Muscle layer of duodenum (tissue), 2 donors: ENCODE measurements at regions not wholly inside any gene's neighbourhood (a gene's known extent, or its start where the extent isn't known, plus 50 kb on each side); places are given as distances from the start of the nearest gene placed in this dataset.

Experiments
- H3K27ac ChIP-seq: one replicate; pipeline ENCODE4 v1.7.0; 2013; ENCODE audit warnings: mild to moderate bottlenecking, low read length
- H3K27me3 ChIP-seq: one replicate; pipeline ENCODE4 v1.7.0; 2013; ENCODE audit warnings: low read depth, mild to moderate bottlenecking, control low read depth, low read length
- H3K36me3 ChIP-seq, 2 donors: one replicate each; pipeline ENCODE4 v1.7.0; 2013; ENCODE audit warnings: low read length in 2 of 2, control low read depth in 1 of 2, mild to moderate bottlenecking in 1 of 2; ENCODE audit not compliant: insufficient read depth in 2 of 2, control insufficient read depth in 1 of 2
- H3K4me1 ChIP-seq, 2 donors: one replicate each; pipeline ENCODE4 v1.7.0; 2013; ENCODE audit warnings: low read length in 2 of 2, mild to moderate bottlenecking in 2 of 2, control low read depth in 1 of 2, moderate library complexity in 1 of 2; ENCODE audit not compliant: insufficient read depth in 2 of 2, control insufficient read depth in 1 of 2
- H3K4me3 ChIP-seq, 2 donors: one replicate each; pipeline ENCODE4 v1.7.0; 2013; ENCODE audit warnings: low read length in 2 of 2, low read depth in 1 of 2, mild to moderate bottlenecking in 1 of 2
- H3K9me3 ChIP-seq, 2 donors: one replicate each; pipeline ENCODE4 v1.7.0; 2013; ENCODE audit warnings: low read length in 2 of 2, control low read depth in 1 of 2, mild to moderate bottlenecking in 1 of 2; ENCODE audit not compliant: control insufficient read depth in 1 of 2
- donor health status: healthy.

DNA sequence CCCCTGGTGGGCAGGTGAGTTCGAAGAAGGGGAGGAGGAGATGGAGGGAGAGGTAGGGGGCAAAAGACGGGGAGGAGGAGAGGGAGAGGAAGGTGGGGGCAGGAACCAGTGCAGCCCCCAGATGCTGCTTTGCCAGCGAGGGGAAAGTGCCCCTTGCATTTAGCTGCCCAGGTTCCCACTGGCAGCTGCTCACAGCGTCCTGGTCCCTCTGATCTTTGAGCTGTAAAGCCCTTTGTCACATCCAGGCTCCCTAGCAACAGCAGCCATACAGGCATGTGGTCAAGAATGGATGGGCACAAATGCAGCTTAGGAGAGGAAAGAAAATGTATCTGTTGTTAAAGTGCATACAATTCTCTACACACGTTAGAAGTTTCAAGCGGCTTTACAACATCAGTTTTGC, 160.9 kb downstream of the CD83 start:
- no peaks in the 10 kb centered on the region for H3K27me3 ChIP-seq

DNA sequence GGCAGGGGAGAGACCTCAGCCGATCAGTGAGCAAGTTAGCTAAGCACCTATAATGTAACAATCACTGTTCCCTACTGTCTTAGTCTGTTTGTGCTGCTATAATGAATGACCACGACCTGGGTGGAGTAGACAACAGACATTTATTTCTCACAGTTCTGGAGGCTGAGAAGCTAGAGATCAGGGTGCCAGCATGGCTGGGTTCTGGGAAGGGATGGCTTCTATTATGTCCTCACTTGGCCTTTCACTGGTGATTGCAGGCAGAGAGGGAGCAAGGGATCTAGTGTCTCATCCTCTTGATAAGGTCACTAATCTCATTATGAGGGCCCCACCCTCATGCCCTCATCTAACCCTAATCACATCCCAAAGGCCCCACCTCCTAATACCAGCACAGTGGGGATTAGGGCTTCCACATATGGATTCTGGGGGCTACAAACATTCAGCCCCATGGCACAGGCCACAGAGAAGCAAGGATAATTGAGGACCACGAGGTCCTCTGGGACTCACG, 162.5 kb downstream of the CD83 start:
- peaks cover 0 to 8% of the 10 kb centered on the region in 2 donors for H3K9me3 ChIP-seq
- no peak overlapping the region for H3K27ac ChIP-seq
- H3K36me3 ChIP-seq, result no peaks in the 10 kb centered on the region
- peaks cover 0 to 14% of the 10 kb centered on the region in 2 donors for H3K4me1 ChIP-seq
- H3K27me3 ChIP-seq, result no peaks in the 10 kb centered on the region
- H3K4me3 ChIP-seq, result no peak overlapping the region

More for the DNA sequence above, 160.9 kb downstream of the CD83 start:
- no peak overlapping the region for H3K27ac ChIP-seq
- peaks cover 0 to 15% of the 10 kb centered on the region in 2 donors for H3K4me1 ChIP-seq
- H3K36me3 ChIP-seq, result no peaks in the 10 kb centered on the region
- peaks cover 0 to 8% of the 10 kb centered on the region in 2 donors for H3K9me3 ChIP-seq
- H3K4me3 ChIP-seq, result no peak overlapping the region

DNA sequence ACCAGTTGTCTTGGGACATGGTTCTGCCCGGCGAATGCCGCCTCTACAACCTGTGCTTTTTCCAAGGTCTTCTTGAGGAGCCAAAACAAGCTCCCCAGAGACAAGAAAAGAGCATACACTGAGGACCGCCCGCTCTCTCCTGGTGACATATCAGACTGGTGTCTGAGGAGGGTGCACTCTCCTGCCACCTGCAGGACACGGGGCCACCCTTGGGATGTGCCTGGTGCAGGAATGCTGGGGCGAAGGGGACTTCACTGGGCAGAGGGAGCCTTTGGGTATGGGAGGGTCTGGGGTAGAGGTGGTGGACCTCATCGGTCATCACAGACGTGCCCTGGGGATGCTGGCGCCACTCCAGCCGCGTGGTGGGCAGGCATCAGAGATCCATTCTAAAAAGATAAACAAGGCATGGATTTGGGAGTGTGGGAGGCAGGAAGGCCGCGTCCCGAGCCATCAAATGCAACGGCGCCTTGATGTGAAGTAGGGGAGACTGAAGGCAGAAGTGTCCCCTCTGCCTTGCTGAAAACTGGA, 163.3 kb downstream of the CD83 start:
- Histone ChIP-seq H3K9me3 (peaks cover 0 to 8% of the 10 kb centered on the region in 2 donors), H3K27me3 (no peaks in the 10 kb centered on the region), H3K4me1 (peaks cover 0 to 7% of the 10 kb centered on the region in 2 donors), H3K27ac (no peak overlapping the region), H3K4me3 (no peak overlapping the region), H3K36me3 (no peaks in the 10 kb centered on the region)

DNA sequence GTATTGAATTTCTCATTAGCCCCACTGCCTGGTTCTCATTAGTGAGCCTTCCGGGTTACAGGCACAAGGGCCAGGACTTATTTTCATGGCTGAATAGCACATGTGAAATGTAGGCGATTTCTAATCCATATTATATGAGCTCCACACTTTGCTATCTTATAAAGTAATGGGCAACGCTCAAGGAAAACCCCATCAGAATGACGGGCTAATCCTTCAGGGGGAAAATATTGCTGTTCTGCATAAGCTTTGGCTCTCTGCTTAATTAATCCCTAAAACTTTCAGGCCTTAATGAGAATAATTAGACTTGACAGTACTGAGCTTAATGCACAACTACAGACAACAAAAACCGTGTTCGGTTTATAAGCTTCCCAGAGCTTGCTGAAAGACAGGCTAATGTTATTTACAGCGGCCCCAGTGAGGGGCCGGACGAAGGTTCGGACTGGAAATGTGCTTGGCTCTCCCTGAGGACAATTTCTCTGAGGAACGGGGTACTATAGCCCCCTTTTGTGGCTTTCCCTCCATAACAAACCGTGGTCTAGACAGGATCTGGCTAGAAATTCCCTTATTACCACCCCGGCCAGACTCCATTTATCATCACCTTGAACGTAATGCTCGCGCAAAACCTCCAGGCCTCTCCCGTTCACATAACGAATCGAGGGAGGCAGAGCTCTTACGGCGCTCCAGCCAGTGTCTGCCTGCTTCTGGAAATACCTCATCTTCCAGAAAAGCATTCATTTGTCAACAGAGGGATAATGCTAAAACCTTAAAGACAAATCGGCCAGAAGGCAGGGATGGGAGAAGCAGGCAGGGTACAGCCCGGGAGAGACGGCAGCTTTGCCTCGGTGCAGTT, 164.5 kb downstream of the CD83 start:
- Histone ChIP-seq H3K9me3 (peaks cover 0 to 8% of the 10 kb centered on the region in 2 donors), H3K27ac (no peak overlapping the region), H3K27me3 (no peaks in the 10 kb centered on the region), H3K4me1 (no peaks in the 10 kb centered on the region), H3K4me3 (no peak overlapping the region), H3K36me3 (no peaks in the 10 kb centered on the region)

DNA sequence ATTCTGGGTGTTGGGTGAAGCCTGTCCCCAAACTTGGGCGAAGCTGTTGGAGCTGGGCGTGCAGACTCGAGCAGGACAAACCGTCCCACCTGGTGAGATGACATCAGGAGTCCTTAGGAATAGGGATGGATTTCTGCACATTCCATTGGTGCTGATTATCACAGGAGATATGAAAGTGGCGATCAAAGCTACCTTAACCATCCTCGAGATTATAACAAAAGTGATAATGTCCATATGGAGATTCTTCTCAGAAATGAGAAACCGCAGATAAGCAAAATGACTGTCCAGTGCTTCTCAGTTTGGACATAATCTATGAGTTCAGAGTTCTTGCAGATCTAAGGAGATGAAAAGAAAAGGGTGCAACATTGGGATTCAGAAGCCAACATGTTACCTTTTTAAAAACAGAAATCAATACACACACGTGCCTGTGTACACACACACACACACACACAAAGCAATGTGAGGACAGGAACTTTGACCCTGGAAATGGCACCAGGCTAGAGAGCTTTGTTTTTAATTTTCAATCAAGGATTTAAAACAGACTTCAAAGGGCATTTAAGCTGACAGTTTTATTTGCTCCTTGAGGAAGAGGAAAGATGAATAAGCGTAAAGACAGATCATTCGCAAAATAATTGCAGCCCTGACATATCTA, 165.4 kb downstream of the CD83 start:
- Histone ChIP-seq H3K4me1 (no peaks in the 10 kb centered on the region), H3K9me3 (peaks cover 0 to 8% of the 10 kb centered on the region in 2 donors), H3K27me3 (no peaks in the 10 kb centered on the region), H3K36me3 (no peaks in the 10 kb centered on the region), H3K27ac (no peak overlapping the region), H3K4me3 (no peak overlapping the region)

DNA sequence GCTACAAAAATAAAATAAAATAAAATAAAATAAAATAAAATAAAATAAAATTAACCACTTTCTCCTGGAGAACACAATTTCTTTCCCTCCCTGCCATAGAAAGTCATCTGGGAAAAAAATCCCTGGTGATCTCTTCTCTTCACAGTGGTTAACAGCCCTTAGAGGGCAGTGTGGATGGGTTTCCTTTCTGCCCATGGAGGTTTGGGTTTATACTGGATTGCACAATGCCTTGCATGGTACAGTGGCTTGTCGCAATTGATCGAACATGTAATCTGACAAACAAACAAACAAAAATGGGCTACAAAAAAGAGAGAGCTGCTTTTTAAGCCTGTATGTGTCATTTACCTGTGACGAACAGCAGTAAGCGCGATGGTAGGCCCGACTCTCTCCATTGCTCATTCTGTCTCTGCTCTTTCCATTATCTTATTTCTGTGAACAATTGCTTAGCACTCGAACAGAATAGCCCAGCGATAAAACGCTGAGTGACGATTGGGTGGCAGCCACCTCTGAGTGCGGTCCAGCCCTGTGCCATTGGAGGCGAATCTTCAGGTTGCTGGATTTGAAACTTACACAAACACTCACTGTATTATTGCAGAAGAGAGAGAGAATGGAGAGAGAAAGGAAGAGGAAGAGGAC, 166.1 kb downstream of the CD83 start:
- no peaks in the 10 kb centered on the region for H3K4me1 ChIP-seq
- no peak overlapping the region for H3K27ac ChIP-seq
- H3K36me3 ChIP-seq, result no peaks in the 10 kb centered on the region

DNA sequence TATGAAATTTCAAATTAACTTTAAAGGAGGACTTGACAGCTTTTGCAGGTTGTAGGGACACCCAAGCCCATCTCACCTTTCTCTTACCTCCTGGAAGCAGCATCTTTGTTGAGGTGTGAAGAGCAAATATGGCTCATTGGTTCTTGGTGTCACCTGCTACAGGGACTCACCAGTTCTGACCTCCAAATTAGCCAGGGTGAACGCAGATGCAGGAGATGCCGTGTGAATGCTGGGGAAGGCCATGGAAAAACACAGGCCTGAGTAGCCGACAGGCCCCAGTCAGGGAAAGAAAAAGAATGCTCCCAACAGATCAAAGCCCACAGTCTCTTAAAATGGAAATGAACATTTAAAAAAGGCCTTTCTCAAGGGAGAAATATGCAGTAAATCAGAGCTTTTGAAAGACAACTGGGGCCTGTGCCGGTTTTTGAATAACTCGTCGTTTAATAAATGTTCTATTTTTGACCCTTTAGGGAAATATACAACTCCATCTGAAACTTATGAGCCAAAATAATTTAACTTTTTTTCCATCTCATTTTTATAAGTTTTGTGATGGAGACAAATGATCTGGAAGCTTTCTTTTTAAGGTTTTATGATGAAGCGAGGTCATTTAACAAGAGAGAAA, 167.5 kb downstream of the CD83 start:
- Histone ChIP-seq H3K27ac (no peak overlapping the region), H3K4me1 (no peaks in the 10 kb centered on the region), H3K36me3 (no peaks in the 10 kb centered on the region), H3K4me3 (no peak overlapping the region), H3K9me3 (peaks cover 0 to 4% of the 10 kb centered on the region in 2 donors), H3K27me3 (no peaks in the 10 kb centered on the region)

More for the DNA sequence above, 166.1 kb downstream of the CD83 start:
- Histone ChIP-seq H3K27me3 (no peaks in the 10 kb centered on the region), H3K4me3 (no peak overlapping the region), H3K9me3 (peaks cover 0 to 8% of the 10 kb centered on the region in 2 donors)

DNA sequence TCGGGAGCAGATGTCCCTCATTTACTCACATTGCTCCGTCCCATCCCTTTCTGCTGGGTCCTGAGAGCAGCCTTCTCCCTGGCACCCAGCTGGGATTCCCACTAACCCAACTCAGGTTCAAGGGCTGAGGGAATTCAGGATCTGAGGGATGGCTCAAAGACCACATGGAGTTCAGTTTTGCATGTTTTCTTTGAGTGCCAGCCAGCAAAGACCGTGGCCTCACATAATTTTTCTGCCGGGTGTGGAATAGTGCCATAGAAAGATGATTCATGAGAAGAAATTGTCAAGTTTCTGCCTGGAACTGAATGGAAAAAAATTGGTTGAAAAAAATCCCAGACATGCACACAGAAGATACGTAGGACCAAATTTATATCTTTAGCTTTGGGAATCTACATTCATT, 168.6 kb downstream of the CD83 start:
- no peaks in the 10 kb centered on the region for H3K4me1 ChIP-seq

DNA sequence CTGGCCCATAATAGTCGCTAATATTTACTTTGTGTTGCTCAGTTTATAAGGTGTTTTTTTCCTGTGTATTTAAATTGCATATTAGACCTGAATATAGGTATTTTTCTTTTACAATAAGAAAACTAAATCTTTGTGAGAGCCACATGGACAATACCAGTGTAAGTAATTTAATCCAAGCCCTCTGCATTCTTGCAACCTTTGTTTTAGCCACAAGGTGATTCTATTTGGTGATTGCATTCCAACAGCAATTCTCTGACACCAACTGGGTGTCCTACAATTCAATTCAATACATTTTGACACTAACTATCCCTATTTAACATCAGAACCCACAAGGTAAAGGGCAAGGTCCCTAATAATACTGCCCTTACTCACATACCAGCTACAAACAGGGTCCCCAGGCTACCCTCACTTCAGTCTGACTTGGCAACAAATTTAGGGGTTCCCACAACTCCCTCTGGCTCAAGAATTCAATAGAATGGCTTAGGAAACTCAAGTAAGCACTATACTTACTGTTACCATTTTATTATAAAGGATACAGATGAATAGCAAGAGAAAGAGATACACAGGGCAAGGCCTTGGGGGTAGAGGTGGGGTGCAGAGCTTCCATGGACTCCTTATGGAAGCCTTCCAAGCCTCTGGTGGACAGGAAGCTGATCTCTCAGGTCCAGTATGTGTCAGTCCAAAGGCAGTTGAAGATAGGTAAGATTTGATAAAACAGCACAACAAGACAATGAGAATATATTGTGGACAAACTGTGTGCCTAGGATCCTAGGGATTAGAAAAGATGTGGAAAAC, 169.3 kb downstream of the CD83 start:
- no peak overlapping the region for H3K27ac ChIP-seq

More for the DNA sequence above, 168.6 kb downstream of the CD83 start:
- no peaks in the 10 kb centered on the region for H3K9me3 ChIP-seq
- no peak overlapping the region for H3K27ac ChIP-seq
- no peaks in the 10 kb centered on the region for H3K27me3 ChIP-seq
- no peaks in the 10 kb centered on the region for H3K36me3 ChIP-seq
- no peak overlapping the region for H3K4me3 ChIP-seq

DNA sequence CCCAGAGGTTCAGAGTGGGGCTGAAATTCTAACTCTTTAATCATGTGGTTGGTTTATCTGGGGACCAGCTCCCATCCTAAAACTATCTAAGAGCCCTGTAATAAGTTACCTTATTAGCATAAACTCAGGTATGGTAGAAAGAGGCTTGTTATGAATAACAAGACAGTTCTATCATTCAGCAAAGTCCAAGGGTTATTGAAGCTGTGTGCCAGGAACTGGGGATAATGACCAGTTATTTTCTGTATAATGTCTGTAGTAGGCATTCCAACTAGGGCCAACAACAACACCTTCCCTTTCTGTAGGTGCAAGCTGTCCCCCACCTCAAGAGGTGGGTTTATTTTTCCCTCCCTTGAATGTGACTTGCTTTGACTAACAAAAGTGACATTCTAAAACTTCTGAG, 170.1 kb downstream of the CD83 start:
- H3K36me3 ChIP-seq, result no peaks in the 10 kb centered on the region
- no peaks in the 10 kb centered on the region for H3K4me1 ChIP-seq
- H3K4me3 ChIP-seq, result no peak overlapping the region
- no peak overlapping the region for H3K27ac ChIP-seq
- no peaks in the 10 kb centered on the region for H3K9me3 ChIP-seq
- H3K27me3 ChIP-seq, result no peaks in the 10 kb centered on the region

More for the DNA sequence above, 169.3 kb downstream of the CD83 start:
- no peaks in the 10 kb centered on the region for H3K27me3 ChIP-seq
- H3K9me3 ChIP-seq, result no peaks in the 10 kb centered on the region
- H3K4me3 ChIP-seq, result no peak overlapping the region
- H3K4me1 ChIP-seq, result no peaks in the 10 kb centered on the region
- no peaks in the 10 kb centered on the region for H3K36me3 ChIP-seq
